GM12872 (cell line): ENCODE measurements at regions not wholly inside any gene's neighbourhood (a gene's known extent, or its start where the extent isn't known, plus 50 kb on each side); places are given as distances from the start of the nearest gene placed in this dataset.

Source experiments
- CTCF ChIP-seq: IDR thresholded peaks from 3 replicates; pipeline ENCODE4 v1.5.1; 2011; ENCODE audit warnings: low read depth, mild to moderate bottlenecking, low read length, moderate library complexity; ENCODE audit not compliant: insufficient read depth

DNA sequence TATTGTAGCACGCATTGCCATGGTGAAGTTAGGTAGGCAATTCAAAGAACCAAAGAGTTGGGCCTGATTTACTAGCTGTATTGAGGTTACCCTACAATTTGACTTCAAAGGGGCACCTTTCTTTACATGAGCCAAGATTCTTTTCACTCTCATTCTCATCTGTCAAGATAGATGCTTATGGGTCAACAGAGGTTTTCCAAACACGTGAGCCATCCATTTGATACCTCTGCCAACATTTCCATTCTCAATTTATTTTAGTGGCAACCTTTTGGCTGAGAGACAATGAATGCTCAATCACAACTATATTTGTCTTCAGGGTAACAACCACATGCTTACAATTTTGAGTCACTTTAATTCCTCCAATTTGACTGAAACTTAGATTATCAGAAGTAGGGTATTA is 370.6 kb upstream of the CDH20 start:
- TF ChIP-seq CTCF = no peak

DNA sequence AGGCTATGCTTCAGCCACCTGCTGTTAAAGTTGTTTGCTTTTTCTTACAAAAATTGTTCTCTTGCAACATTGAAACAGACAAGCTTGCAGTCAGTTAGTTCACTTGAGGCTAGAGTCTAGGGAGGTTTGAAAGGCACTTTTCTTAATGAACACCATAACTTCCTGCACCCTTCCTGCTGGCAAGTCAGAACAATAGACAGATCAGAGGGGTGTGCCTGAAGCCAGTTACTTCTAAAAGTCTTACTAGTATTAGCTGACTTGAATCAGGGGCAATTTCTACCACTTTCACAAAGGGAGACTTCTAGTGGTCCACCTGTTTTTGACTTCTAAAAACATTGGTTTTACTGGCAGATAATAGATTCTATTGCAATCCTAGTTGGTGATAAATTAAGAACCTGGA is 367.4 kb upstream of the CDH20 start:
- TF ChIP-seq CTCF = no peak

DNA sequence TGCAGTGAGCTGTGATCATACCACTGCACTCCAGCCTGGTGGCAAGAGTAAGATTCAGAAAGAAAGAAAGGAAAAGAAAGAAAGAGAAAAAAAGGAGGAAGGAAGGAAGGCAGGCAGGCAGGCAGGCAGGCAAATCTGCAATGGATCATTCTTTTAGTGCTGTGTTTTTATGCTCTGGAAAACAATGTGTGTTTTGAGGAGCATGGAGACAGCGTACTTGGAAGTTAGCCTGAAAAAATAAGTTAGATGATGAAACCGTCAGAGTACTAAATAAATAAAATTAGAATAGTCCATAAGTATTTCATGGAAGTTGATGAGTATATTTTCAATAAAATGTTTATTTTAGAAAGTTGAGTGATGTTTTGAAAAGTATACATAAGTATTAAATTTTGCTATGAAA is 366.4 kb upstream of the CDH20 start:
- TF ChIP-seq CTCF = no peak

DNA sequence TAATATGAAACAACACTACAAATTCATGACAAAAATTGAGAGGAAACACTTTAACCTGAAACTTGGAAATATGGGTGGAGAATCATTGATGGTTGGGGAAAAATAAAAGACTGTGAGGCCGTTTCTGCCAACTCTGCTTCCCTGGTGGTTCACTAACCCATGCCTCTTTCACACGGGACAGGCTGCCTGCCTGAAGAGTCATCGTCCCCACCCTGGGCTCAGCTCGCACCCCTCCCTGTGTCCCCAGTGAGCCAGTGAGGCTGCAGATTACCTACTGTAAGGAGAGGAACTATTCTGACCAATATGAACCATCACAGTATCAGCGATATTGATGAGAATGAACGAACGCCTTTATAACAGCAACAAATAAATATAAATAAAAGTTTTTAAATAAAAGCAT is 357.8 kb upstream of the CDH20 start:
- TF ChIP-seq CTCF = no peak

- no peak for TF ChIP-seq CTCF
These were observed 356.3 kb upstream of the CDH20 start for GRCh38 chr18:60976976-60977375.

DNA sequence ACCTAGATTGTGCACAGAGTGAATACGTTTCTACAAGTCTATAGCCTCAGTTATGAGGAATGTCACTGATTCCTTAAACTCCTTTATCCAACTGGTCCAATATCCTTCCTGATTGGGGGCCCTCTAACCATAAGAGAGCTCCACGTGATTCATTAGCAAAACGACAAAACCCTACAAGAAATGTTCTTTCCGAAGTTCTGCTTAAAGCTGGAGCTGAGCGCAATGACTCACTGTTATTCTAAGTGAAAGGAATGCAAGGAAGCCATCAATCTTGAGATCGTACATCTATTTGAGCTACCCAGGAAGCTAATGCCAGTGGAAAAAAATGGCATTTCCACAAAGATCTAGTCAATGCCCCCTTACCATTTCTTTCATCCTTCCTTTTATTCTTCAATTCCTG is 354.9 kb upstream of the CDH20 start:
- TF ChIP-seq CTCF = no peak

GRCh38 chr18:60980422-60981005 is 352.7 kb upstream of the CDH20 start:
- TF ChIP-seq CTCF = no peak

DNA sequence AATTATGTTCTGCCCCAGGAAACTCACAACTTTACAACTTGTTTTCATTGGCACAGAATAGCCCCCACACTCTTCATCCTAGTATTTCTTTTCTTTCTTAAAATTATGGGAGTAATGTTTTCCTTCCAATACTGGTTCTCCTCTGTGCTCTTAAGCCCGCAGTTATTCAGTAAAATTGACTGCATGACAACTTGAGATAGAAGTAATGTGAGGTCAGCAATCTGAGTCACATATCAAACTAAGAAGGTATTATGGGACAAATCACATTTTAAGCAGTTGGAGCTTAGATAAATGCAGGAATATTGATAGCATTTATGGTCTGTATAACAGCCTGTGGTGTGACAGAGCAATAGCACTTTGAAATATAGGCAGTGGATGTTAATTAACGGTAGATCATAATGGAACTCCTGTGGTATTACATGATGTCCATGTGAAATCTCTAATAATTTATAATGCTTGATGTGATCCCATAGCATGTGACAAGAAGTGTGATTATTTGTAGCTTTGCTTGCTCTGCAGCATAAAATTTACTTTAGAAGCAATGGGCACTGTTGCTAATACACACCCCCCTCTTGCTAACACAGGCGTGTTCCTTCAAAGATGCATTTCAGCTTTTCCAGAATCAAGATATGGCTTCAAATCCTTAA is 351.4 kb upstream of the CDH20 start:
- no peak for TF ChIP-seq CTCF
